ENCODE measurements at regions not wholly inside any gene's neighbourhood (a gene's known extent, or its start where the extent isn't known, plus 50 kb on each side); places are given as distances from the start of the nearest gene placed in this dataset.

DNA sequence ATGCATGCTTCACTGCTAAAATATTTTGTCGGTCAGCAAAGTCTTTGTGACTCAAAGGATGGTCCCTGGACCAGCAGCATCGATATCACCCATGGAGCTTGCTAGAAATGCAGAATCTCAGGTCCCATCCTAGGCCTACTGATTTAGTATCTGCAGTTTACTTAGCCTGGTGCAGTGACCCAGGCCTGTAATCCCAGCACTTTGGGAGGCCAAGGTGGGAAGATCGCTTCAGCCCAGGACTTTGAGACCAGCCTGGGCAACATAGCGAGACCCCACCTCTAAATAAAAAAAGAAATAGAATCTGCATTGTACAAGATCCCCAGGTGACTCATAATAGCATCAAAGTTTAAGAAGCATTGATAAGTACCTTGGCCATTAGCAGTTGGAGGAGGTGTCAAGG is 248.7 kb downstream of the CD83 start:
- DNase-seq: no peak
- no peak overlapping the region for H3T11ph ChIP-seq (ENCODE audit: low read length)
- H4K91ac ChIP-seq (ENCODE audit: insufficient read length, low read depth, low read length): no peak overlapping the region
- H2AK5ac ChIP-seq (ENCODE audit: insufficient read length, low read length): no peak overlapping the region
- no peaks in the 10 kb centered on the region for H3K23me2 ChIP-seq (ENCODE audit: insufficient read length, low read depth, low read length, poor library complexity, severe bottlenecking)
- H4K20me1 ChIP-seq (ENCODE audit: control insufficient read depth, insufficient read depth, insufficient read length): no peaks in the 10 kb centered on the region
- no peaks in the 10 kb centered on the region; the same call in 1 of the 2 replicates for H3K27me3 Mint-ChIP-seq (ENCODE audit: low read depth)
- H3K9me3 Mint-ChIP-seq: peaks cover 0 to 4% of the 10 kb centered on the region in 2 experiments; a peak in 3 of 5 replicates
- H2BK120ac ChIP-seq (ENCODE audit: low read depth, low read length, poor library complexity, severe bottlenecking): no peak overlapping the region
- H3K4me1 Mint-ChIP-seq: peaks cover 62 to 79% of the 10 kb centered on the region in 2 experiments
- no peak overlapping the region for H3K4me2 ChIP-seq (ENCODE audit: insufficient read depth, insufficient read length, low read length)
- H3K27ac ChIP-seq (ENCODE audit: insufficient read length, low read depth, low read length): no peak overlapping the region
- H2BK12ac ChIP-seq (ENCODE audit: insufficient read length, low read depth, low read length): no peak overlapping the region
- no peak overlapping the region for H4K8ac ChIP-seq (replicated peaks; ENCODE audit: insufficient read length, low read depth, low read length)
- no peak overlapping the region for H3K56ac ChIP-seq (ENCODE audit: insufficient read length, low read depth, low read length)
- H3K14ac ChIP-seq (ENCODE audit: insufficient read depth, low read length): no peak overlapping the region
- H4K5ac ChIP-seq (ENCODE audit: insufficient read length, low read depth, low read length): no peak overlapping the region
- H3K27me3 ChIP-seq (ENCODE audit: insufficient read depth, low read length): no peaks in the 10 kb centered on the region
- no peak overlapping the region for H3K23ac ChIP-seq (ENCODE audit: insufficient read length, low read depth, low read length)
- H3K36me3 Mint-ChIP-seq (ENCODE audit: insufficient read depth in 1 of 3, low read depth in 3 of 3): no peaks in the 10 kb centered on the region; a peak in 1 of 7 replicates
- no peak overlapping the region for H3K4me3 Mint-ChIP-seq
- H3K79me1 ChIP-seq (ENCODE audit: insufficient read depth, low read depth, low read length, poor library complexity, severe bottlenecking): no peaks in the 10 kb centered on the region
- no CpG with 5 or more reads among the region's 4 CpGs for WGBS (ENCODE audit: extremely low coverage, insufficient read length, low lambda C conversion rate)
- H3K18ac ChIP-seq (ENCODE audit: insufficient read length, low read depth, low read length): no peak overlapping the region
- H2AFZ ChIP-seq (ENCODE audit: low read length): no peak overlapping the region
- no peak overlapping the region for H3K9ac ChIP-seq (ENCODE audit: extremely low read depth, insufficient read length, low read length)
- H3K4me1 ChIP-seq (ENCODE audit: insufficient read depth, low read length): peaks cover 15% of the 10 kb centered on the region; the same call in 1 of the 2 replicates
- H2BK5ac ChIP-seq (ENCODE audit: insufficient read length, low read length): no peak overlapping the region
- H3K27ac Mint-ChIP-seq: peak overlapping the region in 1 of 3 experiments; percentile 59; a peak in 1 of 7 replicates
- no peak for TF ChIP-seq CTCF (conservative IDR thresholded peaks at IDR 0.05)
- H2BK15ac ChIP-seq (ENCODE audit: low read depth, low read length): no peak overlapping the region
- H3K9me3 ChIP-seq (ENCODE audit: control insufficient read depth, low read depth, low read length): no peaks in the 10 kb centered on the region
- H3K4ac ChIP-seq (ENCODE audit: low read depth, low read length): no peak overlapping the region
- no peak overlapping the region for H2BK20ac ChIP-seq (ENCODE audit: low read depth, low read length, poor library complexity, severe bottlenecking)
- H3K79me2 ChIP-seq (ENCODE audit: insufficient read depth, low read length): no peaks in the 10 kb centered on the region
